B cell (primary cell): ENCODE measurements at regions not wholly inside any gene's neighbourhood (a gene's known extent, or its start where the extent isn't known, plus 50 kb on each side); places are given as distances from the start of the nearest gene placed in this dataset.

Experiments used
- ATAC-seq: fragments of 200-7000 bp; cut with Tn5 transposase; one replicate; pipeline ENCODE4 v1.10.0; 2021; ENCODE audit warnings: low read depth, mild to moderate bottlenecking, moderate number of reproducible peaks, moderate library complexity
- CTCF ChIA-PET: fragments of 350-600 bp; sonication (Branson Sonifier 250); formaldehyde crosslinking; loops from one replicate; lab custom pipeline; 2021; ENCODE audit warnings: antibody characterized with exemption, inconsistent platforms; lab: Charles Lee
- POLR2A ChIA-PET: fragments of 350-600 bp; sonication (Branson Sonifier 250); formaldehyde crosslinking; loops from one replicate; lab custom pipeline; 2021; ENCODE audit warnings: antibody characterized with exemption; lab: Charles Lee
- DNase-seq: peaks from one replicate; pipeline ENCODE4 v3.0.0; 2013
- H2AFZ ChIP-seq: 2 replicates; pipeline ENCODE4 v1.6.1; 2012; ENCODE audit warnings: mild to moderate bottlenecking, low read depth, low read length; ENCODE audit not compliant: insufficient read depth, poor library complexity, severe bottlenecking
- H3K27ac ChIP-seq, 2 donors: 1 replicate in 1 of 2; 2 replicates in 1 of 2; pipeline ENCODE4 v1.5.1; 2012 to 2013; ENCODE audit warnings: low read length in 2 of 2, mild to moderate bottlenecking in 2 of 2, moderate library complexity in 1 of 2
- H3K27me3 ChIP-seq, 4 experiments: fragments of 200-600 bp in 1 of 4; sonication (generic) in 1 of 4; replicated peaks in 1 of 4; 1 replicate in 2 of 4; 2 replicates in 2 of 4; pipeline versions ENCODE4 v1.6.1 to v1.7.0; 2013 to 2016; ENCODE audit warnings: low read length in 3 of 4, mild to moderate bottlenecking in 2 of 4, mixed read lengths in 1 of 4, moderate library complexity in 1 of 4; ENCODE audit not compliant: insufficient read depth in 4 of 4, control insufficient read depth in 3 of 4; ENCODE audit errors: control extremely low read depth in 1 of 4
- H3K36me3 ChIP-seq, 2 experiments: replicated peaks in 1 of 2; 1 replicate in 1 of 2; 2 replicates in 1 of 2; pipeline versions ENCODE4 v1.6.1 to v1.7.1; 2013; ENCODE audit warnings: low read length in 1 of 2; ENCODE audit not compliant: insufficient read depth in 2 of 2, control insufficient read depth in 1 of 2; ENCODE audit errors: control extremely low read depth in 1 of 2, extremely low read depth in 1 of 2
- H3K4me1 ChIP-seq, 2 donors: fragments of 200-600 bp in 1 of 2; sonication (generic) in 1 of 2; 1 replicate in 1 of 2; 2 replicates in 1 of 2; pipeline versions ENCODE4 v1.5.1 to v1.6.1; 2013 to 2017; ENCODE audit warnings: low read length in 2 of 2; ENCODE audit not compliant: control insufficient read depth in 2 of 2, insufficient read depth in 2 of 2
- H3K4me2 ChIP-seq: replicated peaks from 2 replicates; pipeline ENCODE3; 2012; ENCODE audit warnings: mild to moderate bottlenecking, low read depth, low read length; ENCODE audit not compliant: poor library complexity, severe bottlenecking
- H3K4me3 ChIP-seq, 5 experiments: fragments of 200-600 bp in 1 of 5; sonication (generic) in 1 of 5; 1 replicate in 3 of 5; 2 replicates in 2 of 5; pipeline versions ENCODE4 v1.5.1 to v1.7.0; 2011 to 2016; ENCODE audit warnings: low read length in 4 of 5, mild to moderate bottlenecking in 4 of 5, low read depth in 2 of 5, control low read depth in 1 of 5, moderate library complexity in 1 of 5; ENCODE audit not compliant: insufficient read depth in 1 of 5; ENCODE audit errors: control extremely low read depth in 1 of 5, extremely low read depth in 1 of 5
- H3K79me2 ChIP-seq: fragments of 200-600 bp; sonication (generic); one replicate; pipeline ENCODE4 v1.6.0; 2016; ENCODE audit warnings: low read length; ENCODE audit not compliant: control insufficient read depth, insufficient read depth
- H3K9ac ChIP-seq: fragments of 200-600 bp; sonication (generic); 2 replicates; pipeline ENCODE4 v1.6.1; 2017; ENCODE audit warnings: mild to moderate bottlenecking, low read length, moderate library complexity
- H3K9me3 ChIP-seq, 3 donors: one replicate each; pipeline versions ENCODE4 v1.6.1 to v1.7.1; 2013; ENCODE audit warnings: low read length in 2 of 3; ENCODE audit not compliant: control insufficient read depth in 2 of 3, insufficient read depth in 1 of 3; ENCODE audit errors: control extremely low read depth in 1 of 3
- H4K20me1 ChIP-seq: 2 replicates; pipeline ENCODE4 v1.6.0; 2012; ENCODE audit warnings: mild to moderate bottlenecking, low read length; ENCODE audit not compliant: insufficient read depth, control insufficient read depth, poor library complexity, severe bottlenecking
- H3K27ac Mint-ChIP-seq: one replicate; pipeline ENCODE4 v1.8.0; 2021; ENCODE audit warnings: mixed read lengths
- H3K27me3 Mint-ChIP-seq: one replicate; pipeline ENCODE4 v1.8.0; 2021; ENCODE audit warnings: mixed read lengths
- H3K4me1 Mint-ChIP-seq: one replicate; pipeline ENCODE4 v1.8.0; 2021; ENCODE audit warnings: mixed read lengths
- H3K4me3 Mint-ChIP-seq: one replicate; pipeline ENCODE4 v1.8.0; 2021; ENCODE audit warnings: mixed read lengths
- H3K9me3 Mint-ChIP-seq: one replicate; pipeline ENCODE4 v1.8.0; 2022; ENCODE audit warnings: mixed read lengths; ENCODE audit not compliant: insufficient read depth
- EZH2 ChIP-seq: IDR thresholded peaks from 2 replicates; pipeline ENCODE4 v1.6.1; 2012; ENCODE audit warnings: borderline replicate concordance, low read depth, mild to moderate bottlenecking, moderate library complexity, low read length; ENCODE audit not compliant: insufficient read depth, poor library complexity, severe bottlenecking
- WGBS: methylation state at CpG from one replicate; pipeline ENCODE4 v1.1.5; 2013; ENCODE audit warnings: missing lambda C conversion rate; ENCODE audit not compliant: insufficient coverage; 5-methylcytosine and 5-hydroxymethylcytosine counted together
- intact Hi-C: fragments of 100-400 bp; cut with micrococcal nuclease; formaldehyde crosslinking; loops from one replicate; pipeline ENCODE4 v1.10.0; 2022
- TF ChIP-seq, protein P1 (sequence below): fragments of 200-600 bp; IDR thresholded peaks from one replicate; pipeline ENCODE4 v1.8.0; 2022; ENCODE audit warnings: antibody characterized with exemption, mild to moderate bottlenecking

DNA sequence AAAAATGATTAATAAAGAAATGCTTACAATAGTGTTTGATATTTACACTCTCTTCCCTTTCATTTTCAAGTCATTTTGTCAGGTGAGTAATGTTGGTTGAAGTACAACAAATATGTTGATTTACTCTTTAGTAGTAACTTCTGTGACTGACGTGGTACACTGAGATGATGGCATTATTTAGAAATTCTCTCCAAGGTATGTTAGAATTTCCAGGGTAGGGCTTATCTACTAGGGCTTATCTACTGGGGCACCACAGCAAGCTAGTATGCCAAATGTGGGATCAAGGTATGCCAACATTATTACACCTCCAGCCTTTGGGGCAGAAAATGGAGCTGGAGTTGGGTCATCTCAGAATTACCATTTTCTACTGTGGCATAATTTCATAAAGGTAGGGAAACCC lies 157.4 kb upstream of the AGTR1 start:
- Histone ChIP-seq H3K4me3 (no peak overlapping the region), H3K27ac (no peak overlapping the region), H3K27me3 (no peaks in the 10 kb centered on the region), H4K20me1 (no peaks in the 10 kb centered on the region), H3K79me2 (no peaks in the 10 kb centered on the region), H2AFZ (no peak overlapping the region), H3K4me2 (no peak overlapping the region), H3K36me3 (no peaks in the 10 kb centered on the region), H3K9ac (no peak overlapping the region), H3K9me3 (no peaks in the 10 kb centered on the region), H3K4me1 (no peaks in the 10 kb centered on the region)
- Mint-ChIP-seq H3K4me3 (no peak overlapping the region), H3K9me3 (no peaks in the 10 kb centered on the region), H3K27me3 (no peaks in the 10 kb centered on the region), H3K27ac (no peak overlapping the region), H3K4me1 (no peaks in the 10 kb centered on the region)
- intact Hi-C loops = no loop called here
- ChIA-PET POLR2A (no interaction called here), CTCF (no interaction called here)
- DNase-seq (no peak), ATAC-seq (no peak)
- no peak for TF ChIP-seq EZH2
- TF ChIP-seq, protein P1, sequence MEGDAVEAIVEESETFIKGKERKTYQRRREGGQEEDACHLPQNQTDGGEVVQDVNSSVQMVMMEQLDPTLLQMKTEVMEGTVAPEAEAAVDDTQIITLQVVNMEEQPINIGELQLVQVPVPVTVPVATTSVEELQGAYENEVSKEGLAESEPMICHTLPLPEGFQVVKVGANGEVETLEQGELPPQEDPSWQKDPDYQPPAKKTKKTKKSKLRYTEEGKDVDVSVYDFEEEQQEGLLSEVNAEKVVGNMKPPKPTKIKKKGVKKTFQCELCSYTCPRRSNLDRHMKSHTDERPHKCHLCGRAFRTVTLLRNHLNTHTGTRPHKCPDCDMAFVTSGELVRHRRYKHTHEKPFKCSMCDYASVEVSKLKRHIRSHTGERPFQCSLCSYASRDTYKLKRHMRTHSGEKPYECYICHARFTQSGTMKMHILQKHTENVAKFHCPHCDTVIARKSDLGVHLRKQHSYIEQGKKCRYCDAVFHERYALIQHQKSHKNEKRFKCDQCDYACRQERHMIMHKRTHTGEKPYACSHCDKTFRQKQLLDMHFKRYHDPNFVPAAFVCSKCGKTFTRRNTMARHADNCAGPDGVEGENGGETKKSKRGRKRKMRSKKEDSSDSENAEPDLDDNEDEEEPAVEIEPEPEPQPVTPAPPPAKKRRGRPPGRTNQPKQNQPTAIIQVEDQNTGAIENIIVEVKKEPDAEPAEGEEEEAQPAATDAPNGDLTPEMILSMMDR = no peak
- 100% methylated on average over 1 of the region's 1 CpG for WGBS

DNA sequence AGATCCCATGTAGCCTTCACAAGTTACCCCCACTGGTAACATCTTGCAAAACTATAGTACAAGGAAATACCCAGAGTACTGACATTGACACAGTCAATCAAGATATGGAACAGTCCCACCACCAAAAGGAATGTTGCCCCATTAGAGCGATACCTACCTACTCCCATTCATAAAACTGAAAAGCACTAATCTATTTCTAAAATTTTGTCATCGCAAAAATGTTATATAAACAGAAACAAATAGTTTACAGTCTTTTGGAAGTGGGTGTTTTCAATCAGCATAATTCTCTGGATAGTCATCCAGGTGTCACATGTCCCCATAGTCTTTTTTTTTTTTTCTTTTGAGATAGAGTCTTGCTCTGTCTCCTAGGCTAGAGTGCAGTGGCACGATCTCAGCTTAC lies 156.9 kb upstream of the AGTR1 start:
- Mint-ChIP-seq H3K4me3 (no peak overlapping the region), H3K27ac (no peak overlapping the region), H3K4me1 (no peaks in the 10 kb centered on the region), H3K9me3 (no peaks in the 10 kb centered on the region), H3K27me3 (no peaks in the 10 kb centered on the region)
- H3K79me2 ChIP-seq = no peaks in the 10 kb centered on the region
- TF ChIP-seq EZH2 = no peak
- TF ChIP-seq, protein P1 = no peak
- ChIA-PET CTCF (no interaction called here), POLR2A (no interaction called here)
- DNase-seq (no peak), ATAC-seq (no peak)
- no peak overlapping the region for H3K4me2 ChIP-seq
- no peak overlapping the region for H3K9ac ChIP-seq
- no peak overlapping the region for H3K4me3 ChIP-seq
- H4K20me1 ChIP-seq = no peaks in the 10 kb centered on the region
- H3K36me3 ChIP-seq = no peaks in the 10 kb centered on the region
- intact Hi-C loops = no loop called here
- no peaks in the 10 kb centered on the region for H3K9me3 ChIP-seq
- no CpG with 5 or more reads among the region's 3 CpGs for WGBS
- no peak overlapping the region for H3K27ac ChIP-seq
- no peak overlapping the region for H2AFZ ChIP-seq
- H3K27me3 ChIP-seq = no peaks in the 10 kb centered on the region
- H3K4me1 ChIP-seq = no peaks in the 10 kb centered on the region
